ENCODE measurements at regions not wholly inside any gene's neighbourhood (a gene's known extent, or its start where the extent isn't known, plus 50 kb on each side); places are given as distances from the start of the nearest gene placed in this dataset.

DNA sequence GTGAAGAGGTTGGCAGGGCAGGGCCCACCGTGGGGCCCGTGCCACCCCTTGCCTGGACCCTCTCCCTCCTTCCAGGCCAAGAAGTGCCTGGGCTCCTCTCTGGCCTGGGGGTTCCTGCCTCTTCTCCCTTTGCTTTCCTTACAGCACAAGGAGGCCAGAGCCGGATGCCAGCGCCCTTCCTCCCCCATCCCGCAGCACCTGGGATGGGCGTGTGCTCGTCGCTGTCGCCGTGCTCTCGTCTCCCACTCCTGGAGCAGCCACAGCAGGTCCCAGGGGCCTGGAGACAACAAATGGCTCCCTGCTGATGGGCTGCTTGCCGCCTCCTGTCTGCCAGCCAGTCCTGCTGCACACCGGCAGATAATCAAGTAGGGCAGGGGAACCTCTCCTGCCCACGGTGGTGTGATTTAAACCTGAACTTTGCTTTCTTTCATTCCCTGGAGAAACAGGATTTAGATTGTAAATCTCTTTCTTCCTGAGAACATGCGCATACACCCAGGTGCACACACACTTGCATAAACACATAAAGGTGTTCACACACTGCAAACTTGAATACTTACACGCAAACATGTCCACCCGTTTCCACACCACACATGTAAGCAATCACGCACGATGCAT is 50.8 kb upstream of the POU3F1 start:
- TF ChIP-seq, protein P1, sequence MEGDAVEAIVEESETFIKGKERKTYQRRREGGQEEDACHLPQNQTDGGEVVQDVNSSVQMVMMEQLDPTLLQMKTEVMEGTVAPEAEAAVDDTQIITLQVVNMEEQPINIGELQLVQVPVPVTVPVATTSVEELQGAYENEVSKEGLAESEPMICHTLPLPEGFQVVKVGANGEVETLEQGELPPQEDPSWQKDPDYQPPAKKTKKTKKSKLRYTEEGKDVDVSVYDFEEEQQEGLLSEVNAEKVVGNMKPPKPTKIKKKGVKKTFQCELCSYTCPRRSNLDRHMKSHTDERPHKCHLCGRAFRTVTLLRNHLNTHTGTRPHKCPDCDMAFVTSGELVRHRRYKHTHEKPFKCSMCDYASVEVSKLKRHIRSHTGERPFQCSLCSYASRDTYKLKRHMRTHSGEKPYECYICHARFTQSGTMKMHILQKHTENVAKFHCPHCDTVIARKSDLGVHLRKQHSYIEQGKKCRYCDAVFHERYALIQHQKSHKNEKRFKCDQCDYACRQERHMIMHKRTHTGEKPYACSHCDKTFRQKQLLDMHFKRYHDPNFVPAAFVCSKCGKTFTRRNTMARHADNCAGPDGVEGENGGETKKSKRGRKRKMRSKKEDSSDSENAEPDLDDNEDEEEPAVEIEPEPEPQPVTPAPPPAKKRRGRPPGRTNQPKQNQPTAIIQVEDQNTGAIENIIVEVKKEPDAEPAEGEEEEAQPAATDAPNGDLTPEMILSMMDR (IDR thresholded peaks at IDR 0.05; ENCODE audit: low read length), result no peak
- TF ChIP-seq EZH2 (IDR thresholded peaks at IDR 0.05; ENCODE audit: borderline replicate concordance, low read length), result no peak

Measured in OCI-LY1 (cell line).